ENCODE measurements at regions not wholly inside any gene's neighbourhood (a gene's known extent, or its start where the extent isn't known, plus 50 kb on each side); places are given as distances from the start of the nearest gene placed in this dataset.

DNA sequence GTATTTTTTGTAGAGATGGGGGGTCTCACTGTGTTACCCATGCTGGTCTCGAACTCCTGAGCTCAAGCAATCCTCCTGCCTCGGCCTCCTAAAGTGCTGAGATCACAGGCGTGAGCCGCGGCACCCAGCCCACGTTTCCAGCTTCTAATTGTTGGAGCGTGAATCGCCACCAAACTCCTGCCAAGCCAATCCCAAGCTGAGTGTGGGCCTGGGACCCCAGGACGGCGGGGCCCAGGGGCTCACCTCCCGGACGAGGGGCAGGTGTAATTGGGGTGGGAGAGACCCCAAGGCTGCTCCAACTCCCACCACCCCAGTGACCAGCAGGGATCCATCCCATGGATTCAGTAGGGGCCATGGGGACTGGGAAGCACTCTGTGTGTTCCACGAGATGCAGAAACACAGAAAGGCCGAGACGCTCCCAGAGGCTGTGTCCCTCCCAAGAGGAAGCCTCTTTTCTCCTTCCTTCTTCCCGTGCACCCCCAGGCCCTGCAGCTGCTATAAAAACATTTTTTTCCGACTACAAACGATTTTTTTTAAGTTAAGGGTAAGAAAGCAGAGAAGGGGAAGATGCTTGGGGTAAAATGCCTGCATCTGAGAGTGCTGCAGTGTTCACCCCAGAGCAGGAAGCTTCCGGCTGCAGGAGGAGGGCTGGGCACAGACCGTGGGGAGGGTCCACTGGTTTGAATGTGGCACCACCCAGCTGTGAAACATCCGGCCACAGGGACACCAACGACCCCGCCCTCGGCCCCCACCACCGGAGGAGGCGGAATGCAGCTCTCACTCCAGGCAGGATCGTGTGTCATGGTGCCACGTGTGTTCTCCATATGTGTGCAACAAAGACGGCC is 76.5 kb downstream of the MICALL2 start:
- Histone ChIP-seq H3K9me3 (ENCODE audit: control insufficient read depth, insufficient read depth, low read depth, low read length) (no peaks in the 10 kb centered on the region), H3K27me3 (ENCODE audit: control insufficient read depth, insufficient read depth, low read length) (peaks cover 9% of the 10 kb centered on the region), H3K79me2 (ENCODE audit: control insufficient read depth, insufficient read depth, low read length) (no peaks in the 10 kb centered on the region), H3K27ac (ENCODE audit: insufficient read depth, low read length) (no peak overlapping the region), H3K4me1 (ENCODE audit: control insufficient read depth, extremely low read depth, insufficient read depth, low read length) (no peaks in the 10 kb centered on the region), H3K4me2 (ENCODE audit: extremely low read depth, insufficient read depth, low read length) (no peak overlapping the region), H4K20me1 (ENCODE audit: control insufficient read depth, extremely low read depth, insufficient read depth, low read length) (no peaks in the 10 kb centered on the region), H3K36me3 (ENCODE audit: control insufficient read depth, insufficient read depth, low read length) (no peaks in the 10 kb centered on the region), H3K4me3 (replicated peaks in 1 of 4; ENCODE audit: control extremely low read depth in 1 of 4, insufficient read depth in 1 of 4, low read depth in 3 of 4, low read length in 4 of 4) (no peak overlapping the region), H2AFZ (ENCODE audit: low read length) (no peak overlapping the region), H3K9ac (ENCODE audit: insufficient read depth, low read length) (no peak overlapping the region)
- no peak for TF ChIP-seq EZH2 (IDR thresholded peaks at IDR 0.05; ENCODE audit: low read length, missing control alignments)
- TF ChIP-seq, protein P1, sequence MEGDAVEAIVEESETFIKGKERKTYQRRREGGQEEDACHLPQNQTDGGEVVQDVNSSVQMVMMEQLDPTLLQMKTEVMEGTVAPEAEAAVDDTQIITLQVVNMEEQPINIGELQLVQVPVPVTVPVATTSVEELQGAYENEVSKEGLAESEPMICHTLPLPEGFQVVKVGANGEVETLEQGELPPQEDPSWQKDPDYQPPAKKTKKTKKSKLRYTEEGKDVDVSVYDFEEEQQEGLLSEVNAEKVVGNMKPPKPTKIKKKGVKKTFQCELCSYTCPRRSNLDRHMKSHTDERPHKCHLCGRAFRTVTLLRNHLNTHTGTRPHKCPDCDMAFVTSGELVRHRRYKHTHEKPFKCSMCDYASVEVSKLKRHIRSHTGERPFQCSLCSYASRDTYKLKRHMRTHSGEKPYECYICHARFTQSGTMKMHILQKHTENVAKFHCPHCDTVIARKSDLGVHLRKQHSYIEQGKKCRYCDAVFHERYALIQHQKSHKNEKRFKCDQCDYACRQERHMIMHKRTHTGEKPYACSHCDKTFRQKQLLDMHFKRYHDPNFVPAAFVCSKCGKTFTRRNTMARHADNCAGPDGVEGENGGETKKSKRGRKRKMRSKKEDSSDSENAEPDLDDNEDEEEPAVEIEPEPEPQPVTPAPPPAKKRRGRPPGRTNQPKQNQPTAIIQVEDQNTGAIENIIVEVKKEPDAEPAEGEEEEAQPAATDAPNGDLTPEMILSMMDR (conservative IDR thresholded peaks at IDR 0.05 in 1 of 2, IDR thresholded peaks at IDR 0.05 in 1 of 2; ENCODE audit: low read depth in 1 of 2, low read length in 2 of 2) = no peak
- no peak for DNase-seq (ENCODE audit: low read depth in 2 of 2)

DNA sequence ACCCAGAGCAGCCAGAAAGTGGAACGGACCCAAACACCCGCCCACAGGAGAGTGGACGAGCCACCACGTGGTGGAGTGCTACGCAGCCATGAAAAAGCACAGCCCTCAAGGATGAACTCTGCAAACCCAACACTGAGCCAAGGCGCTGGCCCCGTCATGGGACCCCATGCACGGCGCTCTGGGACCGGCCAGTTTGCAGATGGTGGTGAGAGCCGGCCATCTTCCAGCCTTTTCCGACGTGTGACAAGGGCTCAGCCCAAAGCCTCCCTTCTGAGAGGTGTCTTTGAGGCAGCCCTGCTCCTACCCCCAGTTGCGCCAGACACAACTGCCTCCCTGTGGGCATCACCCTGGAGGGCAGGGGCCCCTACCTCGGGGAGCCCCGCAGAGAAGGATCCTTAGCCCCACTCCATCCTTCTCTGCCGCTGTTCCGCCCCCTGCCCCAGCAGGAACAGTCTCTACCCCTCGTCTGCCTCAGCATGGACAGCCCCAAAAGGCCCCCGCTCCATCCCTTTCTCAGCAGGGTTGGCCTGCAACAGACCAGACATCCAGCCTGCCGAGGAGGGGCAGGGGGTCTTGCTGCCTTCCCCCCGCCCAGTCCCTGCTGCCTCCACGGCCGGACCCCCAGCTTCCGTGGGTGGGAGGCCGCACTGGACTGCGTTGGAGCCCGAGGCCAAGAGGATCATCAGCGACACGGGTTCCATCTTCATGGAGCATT is 75.7 kb downstream of the MICALL2 start:
- Histone ChIP-seq H3K9me3 (ENCODE audit: control insufficient read depth, insufficient read depth, low read depth, low read length) (no peaks in the 10 kb centered on the region), H3K9ac (ENCODE audit: insufficient read depth, low read length) (no peak overlapping the region), H3K4me3 (replicated peaks in 1 of 4; ENCODE audit: control extremely low read depth in 1 of 4, insufficient read depth in 1 of 4, low read depth in 3 of 4, low read length in 4 of 4) (no peak overlapping the region), H3K27me3 (ENCODE audit: control insufficient read depth, insufficient read depth, low read length) (peaks cover 9% of the 10 kb centered on the region), H3K27ac (ENCODE audit: insufficient read depth, low read length) (no peak overlapping the region), H4K20me1 (ENCODE audit: control insufficient read depth, extremely low read depth, insufficient read depth, low read length) (no peaks in the 10 kb centered on the region), H3K4me2 (ENCODE audit: extremely low read depth, insufficient read depth, low read length) (no peak overlapping the region), H3K79me2 (ENCODE audit: control insufficient read depth, insufficient read depth, low read length) (no peaks in the 10 kb centered on the region), H3K4me1 (ENCODE audit: control insufficient read depth, extremely low read depth, insufficient read depth, low read length) (no peaks in the 10 kb centered on the region), H2AFZ (ENCODE audit: low read length) (no peak overlapping the region), H3K36me3 (ENCODE audit: control insufficient read depth, insufficient read depth, low read length) (no peaks in the 10 kb centered on the region)
- no peak for DNase-seq (ENCODE audit: low read depth in 2 of 2)
- TF ChIP-seq, protein P1 (conservative IDR thresholded peaks at IDR 0.05 in 1 of 2, IDR thresholded peaks at IDR 0.05 in 1 of 2; ENCODE audit: low read depth in 1 of 2, low read length in 2 of 2) = no peak
- no peak for TF ChIP-seq EZH2 (IDR thresholded peaks at IDR 0.05; ENCODE audit: low read length, missing control alignments)

DNA sequence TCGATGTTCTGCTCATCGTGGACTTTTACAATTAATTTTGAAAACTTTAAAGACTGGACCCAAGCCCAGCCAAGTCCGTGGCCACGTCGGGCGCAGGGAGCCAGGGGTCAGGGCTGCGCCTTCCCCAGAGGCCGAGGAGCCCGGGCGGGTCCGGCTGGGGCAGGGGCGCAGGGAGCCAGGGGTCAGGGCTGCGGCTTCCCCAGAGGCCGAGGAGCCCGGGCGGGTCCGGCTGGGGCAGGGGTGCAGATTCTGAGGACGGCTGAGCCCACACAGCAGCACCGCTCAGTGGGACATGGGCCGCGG is 75.2 kb downstream of the MICALL2 start:
- H3K9ac ChIP-seq (ENCODE audit: insufficient read depth, low read length) = no peak overlapping the region
- no peak overlapping the region for H3K4me2 ChIP-seq (ENCODE audit: extremely low read depth, insufficient read depth, low read length)
- peaks cover 9% of the 10 kb centered on the region for H3K27me3 ChIP-seq (ENCODE audit: control insufficient read depth, insufficient read depth, low read length)
- no peaks in the 10 kb centered on the region for H4K20me1 ChIP-seq (ENCODE audit: control insufficient read depth, extremely low read depth, insufficient read depth, low read length)
- no peaks in the 10 kb centered on the region for H3K79me2 ChIP-seq (ENCODE audit: control insufficient read depth, insufficient read depth, low read length)
- no peaks in the 10 kb centered on the region for H3K36me3 ChIP-seq (ENCODE audit: control insufficient read depth, insufficient read depth, low read length)
- H3K4me3 ChIP-seq (replicated peaks in 1 of 4; ENCODE audit: control extremely low read depth in 1 of 4, insufficient read depth in 1 of 4, low read depth in 3 of 4, low read length in 4 of 4) = no peak overlapping the region
- H3K9me3 ChIP-seq (ENCODE audit: control insufficient read depth, insufficient read depth, low read depth, low read length) = no peaks in the 10 kb centered on the region
- no peak overlapping the region for H2AFZ ChIP-seq (ENCODE audit: low read length)
- H3K27ac ChIP-seq (ENCODE audit: insufficient read depth, low read length) = no peak overlapping the region
- DNase-seq (ENCODE audit: low read depth in 2 of 2) = no peak
- TF ChIP-seq, protein P1 (conservative IDR thresholded peaks at IDR 0.05 in 1 of 2, IDR thresholded peaks at IDR 0.05 in 1 of 2; ENCODE audit: low read depth in 1 of 2, low read length in 2 of 2) = no peak
- TF ChIP-seq EZH2 (IDR thresholded peaks at IDR 0.05; ENCODE audit: low read length, missing control alignments) = no peak
- no peaks in the 10 kb centered on the region for H3K4me1 ChIP-seq (ENCODE audit: control insufficient read depth, extremely low read depth, insufficient read depth, low read length)
